Activated CD4-positive, alpha-beta T cell treated with anti-CD3 and anti-CD28 coated beads, Interleukin-2, Interleukin-4, amounts not matched to agents 100 ng/mL and 50 ng/mL, durations not matched to agents 16 hours and 8 hours (primary cell): ENCODE measurements at regions not wholly inside any gene's neighbourhood (a gene's known extent, or its start where the extent isn't known, plus 50 kb on each side); places are given as distances from the start of the nearest gene placed in this dataset.

ENCODE experiments used
- DNase-seq: peaks from one replicate; pipeline ENCODE4 v3.0.0-alpha.2; 2020; ENCODE audit warnings: low spot score

DNA sequence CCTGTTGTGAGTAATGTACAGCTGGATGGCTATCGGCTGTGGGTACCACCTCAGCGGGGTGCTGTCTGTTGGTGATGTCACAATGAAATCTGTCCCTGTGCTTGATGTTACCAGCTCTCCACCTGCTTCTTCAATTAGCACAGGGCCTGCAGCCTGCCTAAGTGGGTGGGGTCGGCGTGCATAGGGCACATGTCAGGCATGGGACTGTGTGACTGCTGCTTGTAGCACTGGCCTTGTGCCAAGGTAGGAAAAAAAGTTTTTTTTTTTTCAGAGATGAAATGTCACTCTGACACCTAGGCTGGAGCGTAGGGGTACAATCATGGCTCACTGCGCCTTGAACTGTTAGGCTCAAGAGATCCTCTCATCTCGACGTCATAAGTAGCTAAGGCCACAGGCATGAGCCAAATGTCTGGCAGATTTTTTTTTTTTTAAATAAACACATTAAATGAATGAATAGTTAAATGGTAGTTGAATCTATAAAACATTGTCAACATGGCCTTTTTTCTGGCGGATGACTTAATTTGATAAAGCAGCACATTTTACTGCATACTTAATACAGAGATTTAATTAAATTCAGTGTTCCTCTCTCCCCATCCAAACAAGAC, 222.5 kb downstream of the NXNL2 start:
- DNase-seq, result no peak

DNA sequence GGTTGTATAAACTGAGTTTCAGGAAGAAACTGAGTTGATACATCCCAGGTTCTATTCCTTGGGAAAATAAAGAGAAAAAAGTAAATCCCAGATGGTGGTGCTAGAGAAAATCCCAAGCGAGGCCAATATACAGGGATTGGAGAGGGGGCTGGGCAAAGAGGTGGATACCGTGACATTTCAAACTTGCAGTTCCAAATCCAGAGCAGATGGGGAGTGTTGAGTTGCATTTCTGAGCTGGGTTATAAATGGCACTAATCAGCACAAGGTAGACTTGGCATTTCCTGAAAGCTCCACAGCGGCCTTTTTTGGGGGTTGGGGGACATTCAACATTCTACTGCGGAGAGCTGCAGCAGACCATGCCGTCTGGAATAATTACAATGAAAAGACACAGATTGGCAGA, 224.4 kb downstream of the NXNL2 start:
- DNase-seq, result no peak

DNA sequence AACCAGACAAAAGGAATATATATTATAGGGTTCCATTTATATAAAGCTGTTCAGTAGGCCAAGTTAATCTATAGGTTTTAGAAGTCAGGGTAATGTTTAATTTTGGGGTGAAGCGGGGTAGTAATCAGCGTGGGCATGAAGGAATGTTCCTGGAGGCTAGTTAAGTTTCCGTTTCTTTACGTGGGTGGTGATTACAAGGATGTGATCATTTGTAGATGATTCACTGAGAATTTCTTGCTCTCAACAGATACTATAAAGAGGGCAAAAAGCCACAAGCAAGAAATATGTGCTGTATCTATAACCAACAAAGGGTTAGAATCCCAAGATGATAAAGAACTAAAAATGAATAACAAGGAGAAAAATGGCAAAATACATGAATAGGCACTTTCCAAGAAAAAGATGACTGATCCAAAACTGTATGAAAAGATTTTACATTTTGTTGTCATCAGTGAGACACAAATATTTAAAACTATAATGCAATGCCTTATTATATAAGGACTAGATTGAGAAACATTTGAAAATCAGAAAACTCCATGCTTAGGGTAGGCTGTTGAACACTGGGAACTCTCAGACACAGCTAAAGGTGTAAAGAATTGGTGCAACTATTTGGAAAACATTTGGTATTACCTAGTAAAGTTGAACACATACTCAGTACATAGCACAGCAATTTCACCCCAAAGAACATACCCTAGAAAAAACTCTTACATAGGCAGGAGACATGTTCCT, 224.3 kb upstream of the S1PR3 start:
- DNase-seq, result no peak

GRCh38 chr9:88767504-88767790, 223.8 kb upstream of the S1PR3 start:
- DNase-seq, result no peak

DNA sequence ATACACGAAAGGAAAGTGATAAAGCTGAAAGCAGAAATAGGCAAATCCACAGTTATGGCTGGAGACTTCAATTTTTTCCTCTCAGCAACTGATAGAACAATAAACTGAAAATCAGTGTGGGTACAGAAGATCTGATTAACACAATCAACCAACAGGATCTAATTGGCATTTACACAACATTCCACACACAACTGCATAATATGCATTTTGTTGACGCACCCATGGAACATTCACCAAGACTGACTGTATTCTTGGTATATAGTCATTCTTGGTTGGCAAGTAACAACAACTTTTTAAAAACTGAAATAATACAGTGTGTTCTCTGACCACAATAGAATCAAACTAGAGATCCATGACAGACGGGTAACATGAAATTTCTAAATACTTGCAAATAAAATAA, 218.7 kb upstream of the S1PR3 start:
- DNase-seq, result no peak

GRCh38 chr9:88773126-88773525, 218.1 kb upstream of the S1PR3 start:
- DNase-seq, result no peak

GRCh38 chr9:88773627-88774244, 217.5 kb upstream of the S1PR3 start:
- no peak for DNase-seq

DNA sequence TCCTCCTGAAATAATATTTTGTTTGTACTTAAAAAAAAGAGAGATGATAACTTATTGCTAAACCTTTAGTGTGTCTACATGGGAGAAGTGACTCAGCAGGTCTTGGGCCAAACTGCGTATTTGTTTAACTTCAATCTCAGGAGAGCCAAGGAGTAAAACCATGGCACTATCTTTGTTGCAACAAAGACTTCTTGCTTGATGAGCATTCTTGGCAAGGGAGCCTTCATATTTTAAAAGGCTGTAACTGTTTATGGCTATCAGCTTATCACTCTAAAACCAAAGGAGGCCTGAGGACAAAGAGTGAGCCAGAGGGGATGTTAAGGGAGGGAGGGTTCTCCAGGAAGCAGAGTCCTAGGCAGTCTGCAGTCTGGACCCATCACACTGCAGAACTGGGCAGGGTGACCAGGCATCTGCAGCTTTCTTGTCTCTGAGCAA, 216.2 kb upstream of the S1PR3 start:
- no peak for DNase-seq

- DNase-seq, result no peak
These were observed 215.7 kb upstream of the S1PR3 start for GRCh38 chr9:88775559-88775958.

DNA sequence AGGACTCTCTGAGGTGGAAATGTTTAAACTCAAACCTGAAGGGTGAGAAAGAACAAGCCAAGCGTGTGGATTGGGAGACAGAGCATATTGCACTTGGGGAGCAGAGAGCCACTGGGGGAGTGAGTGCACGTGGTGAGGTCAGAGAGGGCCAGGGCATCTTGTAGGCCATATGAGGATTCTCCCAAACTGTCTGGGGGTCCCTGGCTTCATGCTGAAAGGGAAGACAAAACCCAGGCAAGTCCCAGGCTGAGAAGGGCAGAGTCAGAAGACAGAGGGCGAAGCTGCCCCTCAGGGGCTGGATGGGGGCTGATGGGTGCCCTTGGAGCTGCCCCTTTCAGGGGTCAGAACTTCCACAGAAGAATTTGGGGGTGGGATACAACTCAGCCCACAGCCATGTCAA, 215.3 kb upstream of the S1PR3 start:
- DNase-seq, result no peak

GRCh38 chr9:88776717-88777497, 214.4 kb upstream of the S1PR3 start:
- DNase-seq, result no peak

GRCh38 chr9:88777498-88778312, 213.6 kb upstream of the S1PR3 start:
- DNase-seq, result no peak

DNA sequence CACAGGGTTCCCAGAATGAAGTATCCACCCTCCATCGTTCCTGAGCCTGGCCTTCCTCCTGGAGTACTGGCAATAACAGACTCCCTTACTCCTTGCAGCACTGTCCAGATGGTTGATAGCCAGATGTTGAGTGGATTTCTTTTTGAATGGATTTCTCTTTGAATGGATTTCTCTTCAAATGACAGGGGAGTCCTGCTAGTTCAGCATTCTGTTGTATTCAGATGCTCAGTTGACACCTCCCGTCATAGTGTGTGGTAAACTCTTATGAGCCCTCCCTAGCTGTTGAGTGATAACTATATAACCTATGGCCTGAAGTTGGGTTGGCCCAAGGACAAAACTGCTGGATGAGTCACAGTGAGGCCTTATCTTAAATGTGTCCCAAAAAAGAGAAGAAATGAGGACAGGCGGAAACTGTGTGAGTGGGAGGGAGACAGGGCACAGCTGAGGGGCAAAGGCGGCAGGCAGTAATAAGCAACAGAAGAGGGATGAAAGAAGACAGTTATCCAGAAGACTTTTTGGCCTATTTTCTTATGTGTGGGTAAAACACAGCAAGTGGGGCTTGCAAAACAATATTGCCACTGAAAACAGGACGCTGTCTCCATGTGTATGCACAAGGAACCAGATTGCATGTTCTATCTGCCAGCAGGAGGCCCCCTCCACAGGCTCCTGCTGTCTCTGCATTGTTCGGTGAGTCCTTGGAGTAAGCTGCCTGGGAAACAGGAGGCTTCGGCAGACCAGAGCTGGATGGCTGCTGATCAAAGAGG, 209.5 kb upstream of the S1PR3 start:
- no peak for DNase-seq

DNA sequence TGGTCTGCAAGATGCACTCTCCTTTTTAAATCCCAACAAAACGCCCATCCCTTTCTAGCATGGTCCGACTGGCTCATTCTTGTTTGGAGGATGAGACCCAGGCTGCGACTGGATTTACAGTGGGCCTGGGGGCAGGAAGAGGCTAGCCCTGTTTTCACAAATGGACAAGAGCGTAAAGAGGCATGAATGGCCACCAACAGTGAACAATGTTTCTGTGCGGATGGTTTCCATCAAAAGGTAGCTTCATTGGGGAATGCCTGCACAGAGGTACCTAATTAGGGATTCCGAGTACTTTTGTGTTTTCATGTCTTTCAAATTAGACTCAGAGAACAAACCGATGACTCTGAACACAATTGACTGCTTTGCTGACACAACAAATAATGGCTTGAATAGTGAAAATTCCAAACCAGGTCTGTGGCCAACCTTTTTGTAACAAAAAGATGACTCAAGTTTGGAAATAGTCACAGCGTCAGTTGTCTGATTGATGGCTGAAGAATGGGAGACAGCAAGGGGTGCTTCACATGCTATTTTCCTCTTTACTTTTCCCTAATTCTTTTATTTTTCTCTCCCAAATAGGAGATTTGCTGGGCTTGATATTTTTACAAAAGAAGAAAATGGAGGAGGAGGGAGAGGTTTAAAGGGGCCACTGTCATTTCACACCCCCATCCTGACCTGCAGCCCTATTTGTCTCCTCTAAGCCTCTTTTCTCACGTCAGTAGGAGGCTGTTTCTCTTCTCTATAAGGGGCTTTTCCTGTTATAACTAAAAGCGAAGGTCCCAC, 208.1 kb upstream of the S1PR3 start:
- DNase-seq, result no peak

GRCh38 chr9:88783711-88784083, 207.6 kb upstream of the S1PR3 start:
- no peak for DNase-seq

DNA sequence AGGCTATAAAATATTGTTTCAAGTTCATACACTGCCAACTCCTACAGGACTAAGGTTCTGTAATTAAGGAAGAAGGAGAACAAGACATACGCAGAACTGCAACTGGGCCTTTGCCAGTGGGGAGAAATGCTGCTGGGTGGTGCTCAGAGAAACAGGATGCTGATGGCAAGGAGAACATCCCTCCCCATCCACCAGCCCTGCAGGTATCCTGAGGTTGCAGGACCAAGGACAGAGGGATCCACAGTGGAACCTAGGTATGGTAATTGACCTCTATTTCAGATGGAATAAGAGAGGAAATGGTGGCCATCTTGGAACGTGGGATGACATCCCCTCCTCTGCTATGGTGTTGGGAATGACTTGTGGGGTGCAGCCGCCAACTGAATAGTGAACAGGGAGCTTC, 206.3 kb upstream of the S1PR3 start:
- no peak for DNase-seq

DNA sequence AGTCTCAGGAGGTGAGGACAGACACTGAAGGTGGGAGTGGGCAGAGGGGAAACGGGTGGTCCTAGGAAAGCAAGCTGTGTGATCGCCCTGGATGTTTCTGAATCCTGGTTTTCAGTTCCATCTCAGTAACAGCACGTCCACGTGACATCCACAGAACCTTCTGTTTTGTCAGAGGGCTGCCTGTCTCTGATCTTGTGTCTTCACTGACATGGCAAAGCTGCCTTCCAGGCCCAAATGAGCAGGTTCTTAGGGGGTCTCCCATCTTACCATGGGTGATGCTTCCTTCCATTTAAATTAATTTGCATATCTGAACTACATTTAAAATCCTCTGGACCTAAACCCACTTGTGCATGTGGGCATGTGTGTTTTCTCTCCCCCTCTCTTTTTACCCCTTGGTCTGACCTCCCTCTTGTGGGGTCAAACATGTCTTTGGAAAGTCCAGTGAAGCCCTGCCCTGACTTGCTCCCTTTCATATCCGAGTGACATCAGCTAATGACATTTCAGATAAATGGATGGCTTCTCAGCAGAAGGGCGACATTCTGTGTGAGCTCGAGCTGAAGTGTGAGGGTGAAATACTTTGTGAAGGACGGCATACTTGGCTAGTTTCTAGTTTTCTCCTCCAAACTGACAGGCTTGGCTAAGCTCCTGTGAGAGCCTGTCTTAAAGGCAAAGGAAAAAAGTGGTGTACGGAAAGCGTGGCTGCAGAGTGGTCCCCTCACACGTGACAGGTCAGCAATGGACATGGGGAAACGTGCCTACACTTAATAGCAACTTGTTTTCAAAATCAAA, 204.8 kb upstream of the S1PR3 start:
- no peak for DNase-seq

- no peak for DNase-seq
These were observed 201.5 kb upstream of the S1PR3 start for GRCh38 chr9:88789785-88790184.

GRCh38 chr9:88791105-88791805, 200.0 kb upstream of the S1PR3 start:
- no peak for DNase-seq
